Upper lobe of left lung (tissue), 6 donors: ENCODE measurements at regions not wholly inside any gene's neighbourhood (a gene's known extent, or its start where the extent isn't known, plus 50 kb on each side); places are given as distances from the start of the nearest gene placed in this dataset.
A peak's percentile ranks its signal among the peaks of the same experiment; 100 is the strongest.

Experiments
- ATAC-seq, 2 donors: fragments of 200-7000 bp; cut with Tn5 transposase; one replicate each; pipeline ENCODE4 v1.9.1; 2022; ENCODE audit warnings: mild to moderate bottlenecking in 2 of 2, moderate library complexity in 2 of 2; ENCODE audit not compliant: low FRiP score in 2 of 2
- DNase-seq, 2 donors: peaks; one replicate each; pipeline ENCODE4 v3.0.0-alpha.2; 2019 to 2020
- H3K27ac ChIP-seq, 4 donors: fragments of 200-600 bp; sonication (generic); one replicate each; pipeline ENCODE4 v1.5.1; 2016 to 2019
- H3K27me3 ChIP-seq, 4 donors: fragments of 200-600 bp; sonication (generic); one replicate each; pipeline ENCODE4 v1.5.1; 2017 to 2019
- H3K36me3 ChIP-seq, 4 donors: fragments of 200-600 bp; sonication (generic); one replicate each; pipeline ENCODE4 v1.5.1; 2016 to 2019
- H3K4me1 ChIP-seq, 4 donors: fragments of 200-600 bp; sonication (generic); one replicate each; pipeline ENCODE4 v1.5.1; 2018 to 2019
- H3K4me3 ChIP-seq, 4 donors: fragments of 200-600 bp; sonication (generic); one replicate each; pipeline ENCODE4 v1.5.1; 2017 to 2019; ENCODE audit warnings: mild to moderate bottlenecking in 2 of 4, moderate library complexity in 1 of 4
- H3K9me3 ChIP-seq, 4 donors: fragments of 200-600 bp; sonication (generic); one replicate each; pipeline ENCODE4 v1.5.1; 2018 to 2019
- EP300 ChIP-seq, 4 donors: sonication (generic); formaldehyde crosslinking; IDR thresholded peaks; one replicate each; pipeline ENCODE4 v1.5.1; 2017; ENCODE audit warnings: antibody characterized with exemption in 4 of 4, control low read depth in 2 of 4
- POLR2A ChIP-seq, 4 donors: fragments of 450-650 bp; IDR thresholded peaks; one replicate each; pipeline ENCODE4 v1.5.1; 2016 to 2017; ENCODE audit warnings: antibody characterized with exemption in 4 of 4, mild to moderate bottlenecking in 2 of 4
- POLR2AphosphoS5 ChIP-seq, 2 donors: sonication (generic); formaldehyde crosslinking; IDR thresholded peaks; one replicate each; pipeline ENCODE4 v1.5.1; 2017; ENCODE audit warnings: antibody characterized with exemption in 2 of 2
- WGBS, 2 donors: methylation state at CpG; one replicate each; pipeline ENCODE4 v1.1.5; 2017 to 2018; 5-methylcytosine and 5-hydroxymethylcytosine counted together
- TF ChIP-seq, protein P1 (sequence below), 6 experiments: fragments of 450-650 bp in 4 of 6; fragments of 200-600 bp in 2 of 6; sonication (generic) in 2 of 6; IDR thresholded peaks; one replicate each; pipeline ENCODE4 v1.5.1; 2016 to 2019; ENCODE audit warnings: antibody characterized with exemption in 6 of 6
- donor health status: DM: no; HTN: no; CAD: no; lungs with moderate emphysema.
- donor health status: DM: no; HTN: yes; CAD: no; lungs with severe emphysema.

GRCh38 chr6:98156580-98156979 lies 677.8 kb upstream of the POU3F2 start:
- TF ChIP-seq EP300 (IDR thresholded peaks at IDR 0.05), result no peak
- TF ChIP-seq, protein P1, sequence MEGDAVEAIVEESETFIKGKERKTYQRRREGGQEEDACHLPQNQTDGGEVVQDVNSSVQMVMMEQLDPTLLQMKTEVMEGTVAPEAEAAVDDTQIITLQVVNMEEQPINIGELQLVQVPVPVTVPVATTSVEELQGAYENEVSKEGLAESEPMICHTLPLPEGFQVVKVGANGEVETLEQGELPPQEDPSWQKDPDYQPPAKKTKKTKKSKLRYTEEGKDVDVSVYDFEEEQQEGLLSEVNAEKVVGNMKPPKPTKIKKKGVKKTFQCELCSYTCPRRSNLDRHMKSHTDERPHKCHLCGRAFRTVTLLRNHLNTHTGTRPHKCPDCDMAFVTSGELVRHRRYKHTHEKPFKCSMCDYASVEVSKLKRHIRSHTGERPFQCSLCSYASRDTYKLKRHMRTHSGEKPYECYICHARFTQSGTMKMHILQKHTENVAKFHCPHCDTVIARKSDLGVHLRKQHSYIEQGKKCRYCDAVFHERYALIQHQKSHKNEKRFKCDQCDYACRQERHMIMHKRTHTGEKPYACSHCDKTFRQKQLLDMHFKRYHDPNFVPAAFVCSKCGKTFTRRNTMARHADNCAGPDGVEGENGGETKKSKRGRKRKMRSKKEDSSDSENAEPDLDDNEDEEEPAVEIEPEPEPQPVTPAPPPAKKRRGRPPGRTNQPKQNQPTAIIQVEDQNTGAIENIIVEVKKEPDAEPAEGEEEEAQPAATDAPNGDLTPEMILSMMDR (IDR thresholded peaks at IDR 0.05), result no peak
- no peak for TF ChIP-seq POLR2AphosphoS5 (IDR thresholded peaks at IDR 0.05)
- no peak for ATAC-seq
- no peaks in the 10 kb centered on the region for H3K9me3 ChIP-seq
- DNase-seq, result no peak
- no peaks in the 10 kb centered on the region for H3K36me3 ChIP-seq
- no peak overlapping the region for H3K4me3 ChIP-seq
- no peak overlapping the region for H3K27ac ChIP-seq
- 72 to 80% methylated on average over 1 to 2 of the region's 2 CpGs for WGBS, 2 donors
- H3K4me1 ChIP-seq, result no peaks in the 10 kb centered on the region
- no peaks in the 10 kb centered on the region for H3K27me3 ChIP-seq

DNA sequence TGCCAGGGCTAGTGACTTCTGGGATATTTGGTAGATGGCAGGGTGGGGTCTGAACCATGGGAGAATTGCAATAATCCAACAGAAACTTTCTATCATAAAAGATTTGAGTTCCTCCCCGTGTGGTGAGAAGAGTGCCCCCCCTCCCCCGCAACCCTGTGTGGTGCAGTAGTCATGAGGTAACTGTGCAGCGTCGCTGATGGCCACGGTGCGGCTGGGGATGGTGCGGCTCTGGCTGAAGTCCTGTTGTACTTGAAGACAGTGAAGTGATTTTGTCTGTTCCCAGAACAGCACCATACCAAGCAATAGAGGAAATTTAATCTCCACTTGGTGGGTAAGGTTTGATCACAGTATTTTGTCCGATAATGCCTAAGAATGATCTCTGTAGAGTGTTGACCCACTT lies 654.8 kb upstream of the POU3F2 start:
- Histone ChIP-seq H3K27me3 (no peaks in the 10 kb centered on the region), H3K4me3 (no peak overlapping the region), H3K27ac (no peak overlapping the region), H3K4me1 (no peaks in the 10 kb centered on the region), H3K9me3 (no peaks in the 10 kb centered on the region), H3K36me3 (no peaks in the 10 kb centered on the region)
- no peak for ATAC-seq
- DNase-seq, result peak in 1 of 2 donors; percentile 44
- 70 to 81% methylated on average over 8 of the region's 8 CpGs for WGBS, 2 donors
- TF ChIP-seq EP300 (IDR thresholded peaks at IDR 0.05) (no peak), POLR2AphosphoS5 (IDR thresholded peaks at IDR 0.05) (no peak), POLR2A (IDR thresholded peaks at IDR 0.05) (no peak)
- TF ChIP-seq, protein P1 (IDR thresholded peaks at IDR 0.05), result no peak

DNA sequence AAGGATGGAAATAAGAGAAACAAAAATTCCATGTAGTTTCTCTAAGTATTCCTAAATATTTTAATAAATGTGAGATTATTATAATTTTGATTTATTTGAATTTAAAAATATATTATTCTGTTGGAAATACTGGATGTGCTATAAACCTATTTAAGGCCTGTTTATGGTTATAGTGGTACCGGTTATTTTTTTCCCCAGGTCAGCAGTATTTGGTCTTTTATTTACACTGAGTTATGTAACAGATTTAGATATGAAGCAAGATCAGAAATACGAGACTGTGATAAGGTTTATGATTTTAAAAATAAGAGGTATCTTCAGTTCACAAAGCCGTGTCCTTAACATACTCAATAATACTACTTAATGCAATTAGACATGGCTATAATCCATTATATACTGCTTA lies 634.3 kb upstream of the POU3F2 start:
- no peaks in the 10 kb centered on the region for H3K9me3 ChIP-seq
- no peaks in the 10 kb centered on the region for H3K27me3 ChIP-seq
- H3K27ac ChIP-seq, result no peak overlapping the region
- TF ChIP-seq, protein P1 (IDR thresholded peaks at IDR 0.05), result no peak
- TF ChIP-seq EP300 (IDR thresholded peaks at IDR 0.05), result no peak
- TF ChIP-seq POLR2AphosphoS5 (IDR thresholded peaks at IDR 0.05), result no peak
- no peak for TF ChIP-seq POLR2A (IDR thresholded peaks at IDR 0.05)
- ATAC-seq, result no peak
- 76 to 81% methylated on average over 3 of the region's 3 CpGs for WGBS, 2 donors
- no peak overlapping the region for H3K4me3 ChIP-seq
- H3K4me1 ChIP-seq, result no peaks in the 10 kb centered on the region
- H3K36me3 ChIP-seq, result no peaks in the 10 kb centered on the region
- DNase-seq, result no peak

GRCh38 chr6:98203170-98203806 lies 631.1 kb upstream of the POU3F2 start:
- no peak overlapping the region for H3K4me3 ChIP-seq
- H3K27me3 ChIP-seq, result no peaks in the 10 kb centered on the region
- DNase-seq, result no peak
- peaks cover 0 to 5% (median 0%) of the 10 kb centered on the region in 4 donors for H3K9me3 ChIP-seq
- no peak overlapping the region for H3K27ac ChIP-seq
- no peak for ATAC-seq
- H3K4me1 ChIP-seq, result no peaks in the 10 kb centered on the region
- TF ChIP-seq EP300 (IDR thresholded peaks at IDR 0.05), result no peak
- no peak for TF ChIP-seq POLR2AphosphoS5 (IDR thresholded peaks at IDR 0.05)
- TF ChIP-seq, protein P1 (IDR thresholded peaks at IDR 0.05), result no peak
- no peak for TF ChIP-seq POLR2A (IDR thresholded peaks at IDR 0.05)
- 39 to 49% methylated on average over 2 of the region's 2 CpGs for WGBS, 2 donors
- H3K36me3 ChIP-seq, result no peaks in the 10 kb centered on the region

DNA sequence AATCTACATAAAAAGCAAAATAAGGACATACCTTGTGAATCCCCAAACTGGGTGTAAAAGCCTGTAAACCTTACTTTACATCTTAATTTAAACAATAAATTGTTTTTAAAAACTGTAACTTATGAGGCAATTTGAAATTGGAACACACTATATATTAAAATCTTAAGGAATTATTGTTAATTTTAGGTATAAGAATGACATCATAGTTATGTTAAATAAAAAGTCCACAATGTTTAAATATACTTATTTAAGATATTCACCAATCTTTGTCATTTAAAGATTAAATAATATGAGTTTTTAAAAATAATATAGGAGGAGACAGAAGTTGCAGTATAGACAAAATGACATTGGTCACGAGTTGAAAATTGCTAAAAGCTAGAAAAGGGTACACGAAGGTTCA lies 621.9 kb upstream of the POU3F2 start:
- H3K27me3 ChIP-seq, result no peaks in the 10 kb centered on the region
- TF ChIP-seq, protein P1 (IDR thresholded peaks at IDR 0.05), result no peak
- TF ChIP-seq POLR2AphosphoS5 (IDR thresholded peaks at IDR 0.05) (no peak), EP300 (IDR thresholded peaks at IDR 0.05) (no peak), POLR2A (IDR thresholded peaks at IDR 0.05) (no peak)
- no peaks in the 10 kb centered on the region for H3K9me3 ChIP-seq
- no peaks in the 10 kb centered on the region for H3K4me1 ChIP-seq
- no peak overlapping the region for H3K27ac ChIP-seq
- no peak for ATAC-seq
- H3K36me3 ChIP-seq, result no peaks in the 10 kb centered on the region
- no peak overlapping the region for H3K4me3 ChIP-seq
- no peak for DNase-seq
- 67 to 76% methylated on average over 2 of the region's 2 CpGs for WGBS, 2 donors
